ENCODE measurements at regions not wholly inside any gene's neighbourhood (a gene's known extent, or its start where the extent isn't known, plus 50 kb on each side); places are given as distances from the start of the nearest gene placed in this dataset.
"Not testable (repeated sequence)": the region's sequence is repeated elsewhere in the genome, so short reads cannot be mapped to it uniquely, and the experiment has no call there.

DNA sequence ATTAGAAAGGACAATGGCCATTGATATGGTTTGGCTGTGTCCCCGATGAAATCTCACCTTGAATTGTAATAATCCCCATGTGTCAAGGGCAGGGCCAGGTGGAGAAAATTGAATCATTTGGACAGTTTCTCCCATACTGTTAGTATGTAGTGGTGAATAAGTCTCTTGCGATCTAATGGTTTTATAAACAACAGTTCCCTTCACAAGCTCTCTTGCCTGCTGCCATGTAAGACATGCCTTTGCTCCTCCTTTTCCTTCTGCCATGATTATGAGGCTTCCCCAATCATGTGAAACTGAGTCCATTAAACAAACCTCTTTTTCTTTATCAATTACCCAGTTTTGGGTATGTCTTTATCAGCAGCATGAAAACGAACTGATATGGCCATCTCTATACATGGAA is 302.7 kb downstream of the SFMBT2 start:
- DNase-seq (ENCODE audit: low read depth in 2 of 3, low spot score in 2 of 3), result no peak

- no peak for DNase-seq (ENCODE audit: low read depth in 2 of 3, low spot score in 2 of 3)
These were observed 303.5 kb downstream of the SFMBT2 start for GRCh38 chr10:7107285-7107684.

- DNase-seq (ENCODE audit: low read depth in 2 of 3, low spot score in 2 of 3), result not testable (repeated sequence)
These were observed 306.5 kb downstream of the SFMBT2 start for GRCh38 chr10:7104379-7104778.

- DNase-seq (ENCODE audit: low read depth in 2 of 3, low spot score in 2 of 3), result no peak
These were observed 308.1 kb downstream of the SFMBT2 start for GRCh38 chr10:7102557-7103349.

DNA sequence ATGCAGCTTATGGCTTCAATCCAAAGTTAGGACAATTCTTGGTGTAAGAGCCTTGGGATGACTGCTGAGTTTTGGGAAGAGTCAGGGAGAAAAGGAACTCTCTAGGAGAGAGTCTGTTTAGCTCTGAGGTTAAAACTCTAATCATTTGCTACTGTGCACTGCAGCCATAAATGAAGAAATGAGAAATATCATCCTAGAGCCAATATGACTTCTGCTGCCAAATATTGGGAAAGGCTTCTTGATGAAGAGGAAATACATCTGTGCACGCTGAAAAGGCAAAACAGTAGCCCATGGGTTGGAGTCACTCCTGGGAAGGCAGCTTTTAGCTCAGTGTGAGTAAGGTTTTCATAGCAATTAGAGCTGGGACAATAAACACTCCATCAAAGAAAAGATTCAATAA is 308.8 kb downstream of the SFMBT2 start:
- DNase-seq (ENCODE audit: low read depth in 2 of 3, low spot score in 2 of 3), result no peak

GRCh38 chr10:7101451-7101850 is 309.4 kb downstream of the SFMBT2 start:
- DNase-seq (ENCODE audit: low read depth in 2 of 3, low spot score in 2 of 3), result no peak

DNA sequence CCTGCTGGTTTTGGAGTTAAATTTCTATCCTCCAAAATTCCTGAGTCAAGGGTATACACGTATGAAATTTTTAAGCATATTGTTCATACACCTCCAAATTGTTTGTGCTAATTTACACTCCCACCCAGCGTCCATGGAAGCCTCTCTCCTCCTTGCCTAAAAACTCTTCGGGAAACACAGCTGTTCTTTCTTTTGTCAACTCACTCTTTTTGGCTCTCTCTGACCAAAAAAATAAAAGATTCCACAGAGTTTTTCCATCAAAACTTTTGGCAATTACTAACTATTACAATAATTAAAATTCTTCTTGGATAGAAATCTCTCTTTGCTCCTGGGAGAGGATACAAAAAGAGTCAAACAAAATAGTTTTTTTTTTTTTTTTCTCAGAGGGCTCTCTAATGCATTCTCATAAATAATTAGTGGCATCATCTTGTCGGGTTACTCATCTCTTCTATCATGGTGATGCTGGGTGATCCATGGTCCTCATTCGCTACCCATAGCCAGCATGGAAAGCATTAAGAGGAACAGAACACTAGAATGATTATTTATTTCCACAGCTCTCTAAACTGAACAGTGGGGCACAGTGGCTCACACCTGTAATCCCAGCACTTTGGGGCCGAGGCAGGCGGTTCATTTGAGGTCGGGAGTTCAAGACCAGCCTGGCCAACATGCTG is 310.7 kb downstream of the SFMBT2 start:
- no peak for DNase-seq (ENCODE audit: low read depth in 2 of 3, low spot score in 2 of 3)

GRCh38 chr10:7098160-7098762 is 312.6 kb downstream of the SFMBT2 start:
- no peak for DNase-seq (ENCODE audit: low read depth in 2 of 3, low spot score in 2 of 3)

DNA sequence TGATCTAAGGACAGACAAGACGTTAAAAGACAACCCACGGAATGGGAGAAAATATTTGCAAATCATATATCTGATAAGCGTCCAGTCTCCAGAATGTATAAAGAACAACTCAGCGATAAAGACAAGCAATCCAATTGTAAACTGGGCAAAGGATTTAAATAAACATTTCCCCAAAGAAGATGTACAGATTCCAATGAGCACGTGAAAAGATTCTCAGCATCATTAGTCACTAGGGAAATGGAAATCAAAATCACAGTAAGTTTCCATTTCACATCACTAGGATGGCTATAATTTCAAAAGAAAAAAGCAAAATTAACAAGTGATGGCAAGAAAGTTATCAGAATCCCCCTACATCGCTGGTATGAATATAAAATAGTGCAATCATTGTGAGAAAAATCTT is 316.1 kb downstream of the SFMBT2 start:
- DNase-seq (ENCODE audit: low read depth in 2 of 3, low spot score in 2 of 3), result no peak

DNA sequence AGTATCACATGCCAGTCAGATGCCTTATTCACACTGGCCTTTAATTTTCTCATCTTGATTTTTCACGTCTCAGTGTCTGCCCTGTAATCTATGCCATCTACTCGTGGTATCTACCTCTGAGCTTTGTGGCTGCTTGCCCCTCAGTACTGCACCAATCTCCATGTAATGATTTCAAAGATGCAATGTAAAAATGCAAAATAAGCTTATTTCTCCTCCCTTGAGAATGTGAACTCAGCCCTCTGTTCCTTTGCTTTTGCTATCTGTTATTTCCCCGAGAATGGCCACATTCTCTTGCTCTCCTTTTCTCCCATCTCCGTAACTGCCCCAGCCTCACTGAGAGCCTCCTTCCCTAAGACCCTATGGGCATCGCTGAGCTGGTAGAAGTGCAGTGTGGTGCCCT is 317.5 kb downstream of the SFMBT2 start:
- DNase-seq (ENCODE audit: low read depth in 2 of 3, low spot score in 2 of 3), result no peak

- DNase-seq (ENCODE audit: low read depth in 2 of 3, low spot score in 2 of 3), result no peak
These were observed 318.2 kb downstream of the SFMBT2 start for GRCh38 chr10:7092603-7093002.

DNA sequence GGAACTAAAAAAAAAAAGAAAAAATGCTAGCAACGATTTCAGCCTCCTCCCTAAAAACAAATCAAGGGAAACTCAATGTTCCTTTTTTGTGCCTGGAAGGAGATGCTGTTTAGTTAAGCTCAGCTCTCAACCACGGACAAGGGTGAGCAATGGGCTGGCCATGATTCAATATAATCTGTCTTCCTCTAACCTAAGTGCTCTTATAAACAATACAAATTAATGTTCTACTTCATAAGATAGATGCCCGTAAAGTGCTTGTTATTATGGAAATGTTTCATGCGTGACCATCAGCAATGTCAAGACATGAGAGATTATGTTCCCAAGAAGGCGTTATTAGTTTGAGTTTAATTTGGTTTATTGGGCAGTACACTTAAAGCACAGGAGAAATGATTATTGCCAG is 320.3 kb downstream of the SFMBT2 start:
- DNase-seq (ENCODE audit: low read depth in 2 of 3, low spot score in 2 of 3), result no peak

DNA sequence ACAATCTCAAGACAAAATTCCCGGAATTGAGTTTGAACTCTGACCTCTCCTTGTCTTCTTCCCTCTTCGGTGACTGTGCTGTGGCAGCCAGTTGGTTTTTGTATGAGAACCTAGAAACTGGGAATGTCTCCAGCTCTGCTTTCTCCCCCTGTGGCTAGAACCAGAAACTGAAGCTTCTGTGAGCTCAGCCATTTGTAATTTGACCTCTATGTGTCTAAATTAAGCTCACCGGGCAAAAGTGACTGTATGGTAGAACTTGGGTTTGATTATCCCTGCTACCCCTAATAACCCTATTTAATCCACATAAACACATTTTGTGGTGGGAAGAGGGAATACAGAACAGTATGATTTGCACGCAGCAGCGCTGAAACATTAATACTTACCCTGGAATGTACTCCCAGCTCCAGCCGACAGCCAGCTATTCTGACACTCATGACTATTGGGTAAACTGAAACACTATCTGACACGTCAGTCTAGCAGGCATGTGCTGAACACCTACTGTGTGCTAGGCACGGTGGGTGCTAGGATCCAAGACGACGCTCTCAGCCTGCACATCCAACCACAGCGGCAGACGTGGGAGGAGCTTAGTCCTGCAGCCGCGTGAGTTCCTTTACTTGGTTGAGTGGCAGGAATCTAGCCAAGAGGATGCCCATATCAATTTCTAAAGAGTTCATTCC is 324.8 kb downstream of the SFMBT2 start:
- DNase-seq (ENCODE audit: low read depth in 2 of 3, low spot score in 2 of 3), result no peak

GRCh38 chr10:7085147-7085912 is 325.5 kb downstream of the SFMBT2 start:
- DNase-seq (ENCODE audit: low read depth in 2 of 3, low spot score in 2 of 3), result no peak

- DNase-seq (ENCODE audit: low read depth in 2 of 3, low spot score in 2 of 3), result no peak
These were observed 326.4 kb downstream of the SFMBT2 start for GRCh38 chr10:7084280-7085005.

GRCh38 chr10:7082967-7083366 is 327.9 kb downstream of the SFMBT2 start:
- no peak for DNase-seq (ENCODE audit: low read depth in 2 of 3, low spot score in 2 of 3)

- no peak for DNase-seq (ENCODE audit: low read depth in 2 of 3, low spot score in 2 of 3)
These were observed 333.0 kb downstream of the SFMBT2 start for GRCh38 chr10:7077880-7078279.

GRCh38 chr10:7075851-7076250 is 335.0 kb downstream of the SFMBT2 start:
- DNase-seq (ENCODE audit: low read depth in 2 of 3, low spot score in 2 of 3), result no peak

- DNase-seq (ENCODE audit: low read depth in 2 of 3, low spot score in 2 of 3), result no peak
These were observed 335.7 kb downstream of the SFMBT2 start for GRCh38 chr10:7075110-7075509.

DNA sequence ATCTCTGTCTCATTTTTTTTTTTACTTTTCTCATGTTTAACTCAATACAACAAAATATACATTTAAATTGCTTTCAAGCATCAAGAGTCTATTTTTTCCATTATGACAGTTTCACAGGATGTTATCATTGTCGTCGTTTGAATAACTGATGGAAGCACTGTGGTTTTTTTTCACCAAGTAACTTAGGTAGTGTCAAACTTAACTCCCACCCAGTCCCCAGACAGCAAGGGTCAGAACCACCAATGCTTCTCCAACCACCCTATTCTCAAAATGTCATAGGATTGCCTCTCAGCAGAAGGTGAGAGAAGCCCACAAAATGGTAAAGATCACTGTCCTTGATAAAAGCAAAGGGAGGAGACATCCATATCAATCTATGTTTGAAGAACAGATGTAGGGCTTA is 339.4 kb downstream of the SFMBT2 start:
- no peak for DNase-seq (ENCODE audit: low read depth in 2 of 3, low spot score in 2 of 3)
